Ureter (tissue), 1 donor: ENCODE measurements at regions not wholly inside any gene's neighbourhood (a gene's known extent, or its start where the extent isn't known, plus 50 kb on each side); places are given as distances from the start of the nearest gene placed in this dataset.
"Not testable (repeated sequence)": the region's sequence is repeated elsewhere in the genome, so short reads cannot be mapped to it uniquely, and the experiment has no call there.

Experiments used
- DNase-seq: peaks from one replicate; pipeline ENCODE4 v3.0.0-alpha.2; 2020; ENCODE audit warnings: low spot score
- donor health status: DM: yes; HTN: yes; CAD: no.

GRCh38 chr14:85895603-85896002 lies 365.7 kb downstream of the FLRT2 start:
- no peak for DNase-seq

- no peak for DNase-seq
Observed at GRCh38 chr14:85892251-85892650, 362.3 kb downstream of the FLRT2 start.

GRCh38 chr14:85883966-85884365 lies 354.0 kb downstream of the FLRT2 start:
- no peak for DNase-seq

- no peak for DNase-seq
Observed at GRCh38 chr14:85883101-85883500, 353.2 kb downstream of the FLRT2 start.

GRCh38 chr14:85881935-85882334 lies 352.0 kb downstream of the FLRT2 start:
- DNase-seq: no peak

- DNase-seq: no peak
Observed at GRCh38 chr14:85878874-85879273, 348.9 kb downstream of the FLRT2 start.

- DNase-seq: no peak
Observed at GRCh38 chr14:85873006-85873405, 343.1 kb downstream of the FLRT2 start.

- no peak for DNase-seq
Observed at GRCh38 chr14:85867450-85867849, 337.5 kb downstream of the FLRT2 start.

GRCh38 chr14:85865701-85866100 lies 335.8 kb downstream of the FLRT2 start:
- DNase-seq: no peak

GRCh38 chr14:85858634-85859033 lies 328.7 kb downstream of the FLRT2 start:
- no peak for DNase-seq

- DNase-seq: no peak
Observed at GRCh38 chr14:85856430-85856829, 326.5 kb downstream of the FLRT2 start.

- no peak for DNase-seq
Observed at GRCh38 chr14:85853996-85854526, 324.1 kb downstream of the FLRT2 start.

- no peak for DNase-seq
Observed at GRCh38 chr14:85852906-85853305, 323.0 kb downstream of the FLRT2 start.

- DNase-seq: not testable (repeated sequence)
Observed at GRCh38 chr14:85852123-85852522, 322.2 kb downstream of the FLRT2 start.

GRCh38 chr14:85830549-85830948 lies 300.6 kb downstream of the FLRT2 start:
- not testable (repeated sequence) for DNase-seq

GRCh38 chr14:85829601-85830000 lies 299.7 kb downstream of the FLRT2 start:
- not testable (repeated sequence) for DNase-seq

- DNase-seq: no peak
Observed at GRCh38 chr14:85824526-85824925, 294.6 kb downstream of the FLRT2 start.

GRCh38 chr14:85822236-85822635 lies 292.3 kb downstream of the FLRT2 start:
- DNase-seq: no peak

GRCh38 chr14:85817430-85817829 lies 287.5 kb downstream of the FLRT2 start:
- no peak for DNase-seq

- no peak for DNase-seq
Observed at GRCh38 chr14:85813040-85813439, 283.1 kb downstream of the FLRT2 start.

GRCh38 chr14:85811340-85811739 lies 281.4 kb downstream of the FLRT2 start:
- DNase-seq: no peak

- DNase-seq: no peak
Observed at GRCh38 chr14:85799668-85800067, 269.7 kb downstream of the FLRT2 start.

GRCh38 chr14:85798856-85799255 lies 268.9 kb downstream of the FLRT2 start:
- no peak for DNase-seq

GRCh38 chr14:85793533-85793932 lies 263.6 kb downstream of the FLRT2 start:
- DNase-seq: no peak

- no peak for DNase-seq
Observed at GRCh38 chr14:85789506-85789905, 259.6 kb downstream of the FLRT2 start.
